GM18909 (cell line): ENCODE measurements at regions not wholly inside any gene's neighbourhood (a gene's known extent, or its start where the extent isn't known, plus 50 kb on each side); places are given as distances from the start of the nearest gene placed in this dataset.

Experiments
- ATAC-seq: cut with Tn5 transposase; IDR thresholded peaks from one replicate; pipeline ENCODE4 v1.9.1; 2021; ENCODE audit warnings: mild to moderate bottlenecking; ENCODE audit not compliant: unreplicated experiment, poor library complexity

DNA sequence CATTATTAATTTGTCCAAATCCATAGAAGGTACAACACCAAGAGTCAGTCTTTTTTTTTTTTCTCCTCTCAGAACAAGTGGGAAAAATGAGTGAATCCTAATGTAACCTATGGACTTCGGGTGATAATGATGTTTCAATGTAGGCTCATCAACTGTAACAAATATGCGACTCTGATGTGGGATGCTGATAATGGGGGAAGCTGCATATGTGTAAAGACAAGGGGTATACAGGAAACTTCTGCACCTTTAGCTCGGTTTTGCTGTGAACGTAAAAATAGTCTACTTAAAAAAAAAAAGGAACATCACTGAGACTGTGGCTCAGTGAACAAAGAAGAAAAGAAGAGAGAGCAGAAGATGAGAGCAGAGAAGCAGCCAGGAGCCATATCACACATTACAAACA is 78.3 kb upstream of the ARHGAP32 start:
- no peak for ATAC-seq

- no peak for ATAC-seq
Observed at GRCh38 chr11:129268371-129268770, 76.2 kb upstream of the ARHGAP32 start.

DNA sequence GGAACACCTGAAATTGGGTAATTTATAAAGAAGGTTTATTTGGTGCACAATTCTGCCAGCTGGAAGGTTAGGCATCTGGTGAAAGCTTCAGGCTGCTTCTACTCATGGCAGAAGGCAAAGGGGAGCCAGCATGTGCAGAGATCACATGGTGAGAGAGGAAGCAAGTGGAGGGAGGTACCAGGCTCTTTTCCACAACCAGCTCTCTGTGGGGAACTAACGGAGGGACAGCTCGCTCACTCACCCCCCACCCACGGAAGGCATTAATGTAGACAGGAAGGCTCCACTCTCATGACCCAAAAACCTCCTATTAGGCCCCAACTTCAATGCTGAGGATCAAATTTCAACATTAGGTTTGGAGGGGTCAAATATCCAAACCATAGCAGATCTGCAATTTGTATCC is 75.6 kb upstream of the ARHGAP32 start:
- no peak for ATAC-seq

- ATAC-seq = no peak
Observed at GRCh38 chr11:129266536-129266935, 74.4 kb upstream of the ARHGAP32 start.

- no peak for ATAC-seq
Observed at GRCh38 chr11:129265125-129265788, 73.1 kb upstream of the ARHGAP32 start.

DNA sequence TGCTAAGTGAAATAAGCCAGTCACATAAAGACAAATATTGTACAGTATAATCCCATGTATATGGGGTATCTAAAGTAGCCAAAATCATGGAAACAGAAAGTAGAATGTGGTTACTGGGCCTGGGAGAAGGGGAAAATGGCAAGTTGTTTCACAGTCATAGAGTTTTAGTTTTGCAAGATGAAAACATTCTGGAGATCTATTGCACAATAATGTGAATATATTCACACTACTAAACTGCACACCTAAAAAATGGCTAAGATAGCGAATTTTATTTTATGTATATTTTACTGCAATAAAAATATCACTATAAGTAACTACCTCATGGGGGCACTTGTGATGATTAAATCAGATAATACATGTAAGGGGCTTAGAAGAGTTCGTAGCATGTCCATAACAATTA is 72.0 kb upstream of the ARHGAP32 start:
- ATAC-seq = no peak

GRCh38 chr11:129260750-129261149 is 68.6 kb upstream of the ARHGAP32 start:
- ATAC-seq = no peak

- no peak for ATAC-seq
Observed at GRCh38 chr11:129259931-129260348, 67.8 kb upstream of the ARHGAP32 start.

DNA sequence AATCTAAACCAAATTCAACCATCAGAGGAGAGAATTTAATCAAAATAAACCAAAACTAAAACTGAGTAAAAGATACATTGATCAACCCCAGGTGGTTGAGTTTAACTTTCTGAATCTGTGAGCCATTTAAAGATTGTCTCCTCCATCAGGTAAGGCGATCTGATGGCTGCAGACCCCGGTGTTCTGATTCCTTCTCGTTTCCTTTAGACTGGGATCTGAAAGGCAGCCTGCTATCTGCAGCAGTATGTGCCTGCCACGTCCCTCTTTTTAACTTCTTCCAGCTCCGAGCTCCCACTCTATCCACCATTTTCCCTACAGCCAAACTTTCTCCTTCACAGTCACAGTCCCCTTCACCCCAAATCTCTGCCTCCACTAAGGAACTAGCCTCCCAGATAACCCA is 66.1 kb upstream of the ARHGAP32 start:
- ATAC-seq = no peak

- ATAC-seq = no peak
Observed at GRCh38 chr11:129257512-129257911, 65.4 kb upstream of the ARHGAP32 start.

GRCh38 chr11:129252621-129253020 is 60.5 kb upstream of the ARHGAP32 start:
- ATAC-seq = no peak

- ATAC-seq = no peak
Observed at GRCh38 chr11:129251067-129251466, 58.9 kb upstream of the ARHGAP32 start.

- no peak for ATAC-seq
Observed at GRCh38 chr11:129249923-129250322, 57.8 kb upstream of the ARHGAP32 start.

GRCh38 chr11:129249351-129249750 is 57.2 kb upstream of the ARHGAP32 start:
- no peak for ATAC-seq

- no peak for ATAC-seq
Observed at GRCh38 chr11:129248618-129249017, 56.5 kb upstream of the ARHGAP32 start.

DNA sequence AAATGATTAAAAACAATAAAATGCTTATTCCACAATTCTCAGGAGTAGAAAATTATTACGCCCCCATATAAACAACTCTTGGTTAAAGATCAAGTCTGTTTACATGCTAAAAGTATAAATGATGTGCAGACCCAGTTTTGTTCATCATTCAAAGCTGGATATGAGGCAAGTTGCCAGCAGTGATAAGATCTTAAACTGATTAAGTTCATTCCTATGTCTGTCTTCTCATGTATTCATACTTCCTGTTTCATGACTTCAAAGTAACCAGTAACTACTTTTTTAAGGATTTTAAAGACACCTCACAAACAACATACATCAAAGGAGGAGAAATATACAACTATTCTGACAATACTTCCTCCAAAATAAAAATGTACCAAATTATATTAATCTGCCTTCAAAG is 55.0 kb upstream of the ARHGAP32 start:
- no peak for ATAC-seq

DNA sequence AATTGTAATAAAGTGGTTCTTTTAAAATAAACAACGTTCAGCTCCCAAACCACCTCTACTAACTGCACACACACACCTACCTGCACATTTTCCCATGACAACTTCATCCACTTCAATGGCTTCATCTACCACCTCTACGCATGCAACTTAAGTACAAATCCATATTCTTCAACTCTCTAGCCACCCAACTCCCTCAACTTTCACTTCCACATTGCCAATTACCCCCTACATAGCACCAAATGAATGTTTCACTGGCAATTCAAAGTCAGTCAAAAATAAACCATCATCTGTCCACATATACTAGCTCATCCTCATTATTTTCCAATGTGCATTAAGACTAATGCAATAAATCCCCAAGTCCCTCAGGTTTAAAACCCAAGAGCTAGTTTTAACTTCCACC is 50.7 kb upstream of the ARHGAP32 start:
- no peak for ATAC-seq
